DND-41 (cell line): ENCODE measurements at regions not wholly inside any gene's neighbourhood (a gene's known extent, or its start where the extent isn't known, plus 50 kb on each side); places are given as distances from the start of the nearest gene placed in this dataset.

Experiments
- ATAC-seq: fragments of 200-7000 bp; cut with Tn5 transposase; 3 replicates; pipeline ENCODE4 v1.9.1; 2021; ENCODE audit warnings: low read depth; ENCODE audit not compliant: insufficient read depth
- DNase-seq: peaks from one replicate; pipeline ENCODE4 v3.0.0-alpha.2; 2020
- H2AFZ ChIP-seq: 2 replicates; pipeline ENCODE4 v1.6.0; 2012; ENCODE audit warnings: low read depth, low read length
- H3K27ac ChIP-seq: 2 replicates; pipeline ENCODE4 v1.5.1; 2012; ENCODE audit warnings: low read length, inconsistent platforms
- H3K27me3 ChIP-seq: fragments of 200-600 bp; sonication (generic); 2 replicates; pipeline ENCODE4 v1.6.0; 2012; ENCODE audit warnings: low read length, mild to moderate bottlenecking, inconsistent platforms; ENCODE audit not compliant: insufficient read depth, poor library complexity
- H3K36me3 ChIP-seq: 2 replicates; pipeline ENCODE4 v1.5.1; 2012; ENCODE audit warnings: low read length, inconsistent platforms; ENCODE audit not compliant: insufficient read depth
- H3K4me1 ChIP-seq: 2 replicates; pipeline ENCODE4 v1.5.1; 2012; ENCODE audit warnings: mild to moderate bottlenecking, low read length; ENCODE audit not compliant: insufficient read depth
- H3K4me2 ChIP-seq: 2 replicates; pipeline ENCODE4 v1.6.0; 2012; ENCODE audit warnings: mild to moderate bottlenecking, moderate library complexity, low read length, inconsistent platforms; ENCODE audit not compliant: insufficient read depth
- H3K4me3 ChIP-seq, 2 experiments: fragments of 200-600 bp in 1 of 2; shearing (Covaris generic) in 1 of 2; 2 replicates each; pipeline ENCODE4 v1.5.1; 2012 to 2016; ENCODE audit warnings: inconsistent platforms in 2 of 2, low read length in 2 of 2, mild to moderate bottlenecking in 2 of 2, low read depth in 1 of 2, moderate library complexity in 1 of 2
- H3K79me2 ChIP-seq: 2 replicates; pipeline ENCODE4 v1.6.0; 2012; ENCODE audit warnings: low read length, inconsistent platforms; ENCODE audit not compliant: insufficient read depth
- H3K9ac ChIP-seq: 2 replicates; pipeline ENCODE4 v1.6.0; 2012; ENCODE audit warnings: low read depth, mild to moderate bottlenecking, inconsistent platforms, low read length, moderate library complexity
- H3K9me3 ChIP-seq: 2 replicates; pipeline ENCODE4 v1.5.1; 2012; ENCODE audit warnings: low read length, moderate library complexity, mild to moderate bottlenecking, inconsistent platforms; ENCODE audit not compliant: insufficient read depth, severe bottlenecking
- H4K20me1 ChIP-seq: 2 replicates; pipeline ENCODE4 v1.6.0; 2012; ENCODE audit warnings: low read length; ENCODE audit not compliant: insufficient read depth
- EZH2 ChIP-seq: IDR thresholded peaks from 3 replicates; pipeline ENCODE4 v1.6.1; 2012; ENCODE audit warnings: borderline replicate concordance, low read depth, mild to moderate bottlenecking, moderate library complexity, low read length, inconsistent platforms; ENCODE audit not compliant: severe bottlenecking
- TF ChIP-seq, protein P1 (sequence below): IDR thresholded peaks from 2 replicates; pipeline ENCODE4 v1.5.1; 2012; ENCODE audit warnings: borderline replicate concordance, low read length, moderate library complexity, mild to moderate bottlenecking; ENCODE audit not compliant: poor library complexity, severe bottlenecking; ENCODE audit errors: extremely low read depth

DNA sequence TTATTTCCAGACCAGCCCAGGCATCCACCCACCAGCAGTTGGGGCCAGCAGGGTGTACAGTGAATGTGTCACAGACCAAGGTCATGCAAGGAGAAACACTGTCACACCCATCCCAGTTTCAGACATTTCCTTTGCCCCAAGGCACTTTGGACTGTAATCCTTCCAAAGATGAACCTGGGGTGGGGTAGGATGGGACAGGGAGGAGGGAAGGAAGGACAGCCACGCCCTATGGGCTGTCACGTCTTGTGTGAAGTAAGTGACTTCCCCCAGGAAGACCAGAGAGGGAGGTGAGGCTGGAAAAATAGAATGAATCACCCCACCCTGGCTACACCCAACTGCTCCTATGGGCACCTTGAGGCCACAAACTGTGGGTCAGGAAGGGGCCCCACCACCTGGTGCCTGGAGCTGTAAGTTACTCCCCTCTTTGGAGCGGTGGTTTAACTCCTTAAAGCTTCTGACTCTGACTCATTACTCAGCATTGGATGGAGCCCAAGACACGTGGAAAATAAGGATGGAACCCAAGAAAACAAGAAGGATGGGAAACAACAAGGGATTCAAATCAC is 349.9 kb upstream of the KLF3 start:
- Histone ChIP-seq H3K4me2 (no peak overlapping the region), H2AFZ (no peak overlapping the region)
- no peak for DNase-seq

DNA sequence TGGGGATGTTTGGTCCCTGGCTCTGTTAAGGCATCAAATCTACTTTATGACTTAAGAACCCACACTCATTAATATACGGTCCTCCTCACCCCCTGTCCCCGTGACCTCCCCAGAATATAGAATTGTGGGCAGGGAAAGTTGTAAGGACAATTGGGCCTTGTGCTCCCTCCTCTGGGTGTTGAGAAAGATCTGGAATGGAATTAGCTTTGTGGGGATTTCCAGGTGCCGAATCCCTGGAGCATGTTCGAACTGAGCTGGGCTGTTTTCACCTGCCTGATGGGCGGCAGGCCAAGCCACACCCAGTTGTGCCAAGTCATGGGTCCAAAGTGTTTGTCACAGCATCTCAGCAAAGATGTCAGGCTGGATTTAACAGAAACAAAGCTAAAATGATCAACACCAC is 349.3 kb upstream of the KLF3 start:
- TF ChIP-seq, protein P1, sequence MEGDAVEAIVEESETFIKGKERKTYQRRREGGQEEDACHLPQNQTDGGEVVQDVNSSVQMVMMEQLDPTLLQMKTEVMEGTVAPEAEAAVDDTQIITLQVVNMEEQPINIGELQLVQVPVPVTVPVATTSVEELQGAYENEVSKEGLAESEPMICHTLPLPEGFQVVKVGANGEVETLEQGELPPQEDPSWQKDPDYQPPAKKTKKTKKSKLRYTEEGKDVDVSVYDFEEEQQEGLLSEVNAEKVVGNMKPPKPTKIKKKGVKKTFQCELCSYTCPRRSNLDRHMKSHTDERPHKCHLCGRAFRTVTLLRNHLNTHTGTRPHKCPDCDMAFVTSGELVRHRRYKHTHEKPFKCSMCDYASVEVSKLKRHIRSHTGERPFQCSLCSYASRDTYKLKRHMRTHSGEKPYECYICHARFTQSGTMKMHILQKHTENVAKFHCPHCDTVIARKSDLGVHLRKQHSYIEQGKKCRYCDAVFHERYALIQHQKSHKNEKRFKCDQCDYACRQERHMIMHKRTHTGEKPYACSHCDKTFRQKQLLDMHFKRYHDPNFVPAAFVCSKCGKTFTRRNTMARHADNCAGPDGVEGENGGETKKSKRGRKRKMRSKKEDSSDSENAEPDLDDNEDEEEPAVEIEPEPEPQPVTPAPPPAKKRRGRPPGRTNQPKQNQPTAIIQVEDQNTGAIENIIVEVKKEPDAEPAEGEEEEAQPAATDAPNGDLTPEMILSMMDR = no peak
- no peak for TF ChIP-seq EZH2
- Histone ChIP-seq H3K36me3 (no peaks in the 10 kb centered on the region), H3K4me2 (no peak overlapping the region), H3K27ac (no peak overlapping the region), H3K27me3 (no peaks in the 10 kb centered on the region), H3K4me1 (peaks cover 37% of the 10 kb centered on the region), H3K4me3 (no peak overlapping the region), H3K79me2 (no peaks in the 10 kb centered on the region), H3K9me3 (no peaks in the 10 kb centered on the region), H3K9ac (no peak overlapping the region), H4K20me1 (no peaks in the 10 kb centered on the region), H2AFZ (no peak overlapping the region)
- no peak for ATAC-seq
- DNase-seq = no peak

More for the DNA sequence above, 349.9 kb upstream of the KLF3 start:
- Histone ChIP-seq H3K27me3 (no peaks in the 10 kb centered on the region), H3K27ac (no peak overlapping the region), H3K4me1 (peaks cover 38% of the 10 kb centered on the region), H3K79me2 (no peaks in the 10 kb centered on the region), H3K9ac (no peak overlapping the region), H4K20me1 (no peaks in the 10 kb centered on the region), H3K36me3 (no peaks in the 10 kb centered on the region), H3K9me3 (no peaks in the 10 kb centered on the region), H3K4me3 (no peak overlapping the region)
- no peak for ATAC-seq
- TF ChIP-seq, protein P1 = no peak
- no peak for TF ChIP-seq EZH2

DNA sequence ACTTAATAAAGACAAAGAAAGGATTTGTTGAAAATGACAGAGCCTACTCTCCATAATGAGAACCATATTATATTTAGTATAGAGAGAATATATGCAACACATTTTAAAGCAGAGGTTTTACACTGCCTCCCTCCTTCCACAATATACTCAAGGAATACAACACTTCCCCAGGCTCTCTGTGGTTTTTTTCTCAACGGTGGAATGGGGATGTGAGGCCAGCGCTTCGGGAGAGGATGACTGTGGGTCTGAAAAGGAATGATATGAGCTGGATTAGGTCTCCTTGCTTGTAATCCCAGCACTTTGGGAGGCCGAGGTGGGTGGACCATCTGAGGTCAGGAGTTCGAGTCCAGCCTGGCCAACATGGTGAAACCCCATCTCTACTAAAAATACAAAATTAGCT is 348.7 kb upstream of the KLF3 start:
- DNase-seq (no peak), ATAC-seq (no peak)
- Histone ChIP-seq H3K9me3 (no peaks in the 10 kb centered on the region), H3K9ac (no peak overlapping the region), H3K36me3 (no peaks in the 10 kb centered on the region), H3K27ac (no peak overlapping the region), H2AFZ (no peak overlapping the region), H3K4me2 (no peak overlapping the region), H3K79me2 (no peaks in the 10 kb centered on the region), H3K4me3 (no peak overlapping the region), H4K20me1 (no peaks in the 10 kb centered on the region), H3K4me1 (peaks cover 37% of the 10 kb centered on the region), H3K27me3 (no peaks in the 10 kb centered on the region)
- TF ChIP-seq EZH2 = no peak
- TF ChIP-seq, protein P1 = no peak
